ENCODE measurements at regions not wholly inside any gene's neighbourhood (a gene's known extent, or its start where the extent isn't known, plus 50 kb on each side); places are given as distances from the start of the nearest gene placed in this dataset.
"Not testable (repeated sequence)": the region's sequence is repeated elsewhere in the genome, so short reads cannot be mapped to it uniquely, and the experiment has no call there.

GRCh38 chr1:223992456-223993246, 121.3 kb upstream of the FBXO28 start:
- DNase-seq (ENCODE audit: extremely low read depth in 1 of 2, low read depth in 1 of 2): peak; percentile 100

- DNase-seq (ENCODE audit: extremely low read depth in 1 of 2, low read depth in 1 of 2): not testable (repeated sequence)
These were observed 122.5 kb upstream of the FBXO28 start for GRCh38 chr1:223991297-223991857.

GRCh38 chr1:223961985-223962384, 116.2 kb upstream of the TP53BP2 start:
- DNase-seq (ENCODE audit: extremely low read depth in 1 of 2, low read depth in 1 of 2): not testable (repeated sequence)

- not testable (repeated sequence) for DNase-seq (ENCODE audit: extremely low read depth in 1 of 2, low read depth in 1 of 2)
These were observed 107.1 kb upstream of the TP53BP2 start for GRCh38 chr1:223952801-223953200.

- not testable (repeated sequence) for DNase-seq (ENCODE audit: extremely low read depth in 1 of 2, low read depth in 1 of 2)
These were observed 105.8 kb upstream of the TP53BP2 start for GRCh38 chr1:223951551-223951950.

GRCh38 chr1:223949944-223950343, 104.2 kb upstream of the TP53BP2 start:
- DNase-seq (ENCODE audit: extremely low read depth in 1 of 2, low read depth in 1 of 2): not testable (repeated sequence)

GRCh38 chr1:223948041-223948440, 102.3 kb upstream of the TP53BP2 start:
- DNase-seq (ENCODE audit: extremely low read depth in 1 of 2, low read depth in 1 of 2): not testable (repeated sequence)

GRCh38 chr1:223936592-223936991, 90.8 kb upstream of the TP53BP2 start:
- not testable (repeated sequence) for DNase-seq (ENCODE audit: extremely low read depth in 1 of 2, low read depth in 1 of 2)

GRCh38 chr1:223931476-223931875, 85.7 kb upstream of the TP53BP2 start:
- not testable (repeated sequence) for DNase-seq (ENCODE audit: extremely low read depth in 1 of 2, low read depth in 1 of 2)

GRCh38 chr1:223920805-223921204, 75.1 kb upstream of the TP53BP2 start:
- not testable (repeated sequence) for DNase-seq (ENCODE audit: extremely low read depth in 1 of 2, low read depth in 1 of 2)

GRCh38 chr1:223915476-223915875, 69.7 kb upstream of the TP53BP2 start:
- DNase-seq (ENCODE audit: extremely low read depth in 1 of 2, low read depth in 1 of 2): not testable (repeated sequence)

GRCh38 chr1:223913715-223914114, 68.0 kb upstream of the TP53BP2 start:
- not testable (repeated sequence) for DNase-seq (ENCODE audit: extremely low read depth in 1 of 2, low read depth in 1 of 2)

GRCh38 chr1:223907943-223908587, 62.3 kb upstream of the TP53BP2 start:
- DNase-seq (ENCODE audit: extremely low read depth in 1 of 2, low read depth in 1 of 2): not testable (repeated sequence)

GRCh38 chr1:223903221-223903620, 57.5 kb upstream of the TP53BP2 start:
- DNase-seq (ENCODE audit: extremely low read depth in 1 of 2, low read depth in 1 of 2): not testable (repeated sequence)

- DNase-seq (ENCODE audit: extremely low read depth in 1 of 2, low read depth in 1 of 2): not testable (repeated sequence)
These were observed 54.0 kb upstream of the TP53BP2 start for GRCh38 chr1:223899775-223900174.

GRCh38 chr1:223897097-223897496, 51.4 kb upstream of the TP53BP2 start:
- DNase-seq (ENCODE audit: extremely low read depth in 1 of 2, low read depth in 1 of 2): not testable (repeated sequence)

GRCh38 chr1:223895950-223896349, 50.2 kb upstream of the TP53BP2 start:
- DNase-seq (ENCODE audit: extremely low read depth in 1 of 2, low read depth in 1 of 2): not testable (repeated sequence)

All from activated CD8-positive, alpha-beta memory T cell treated with anti-CD3 and anti-CD28 coated beads for 1 hour (primary cell).